Sigmoid colon (tissue), 6 donors: ENCODE measurements at regions not wholly inside any gene's neighbourhood (a gene's known extent, or its start where the extent isn't known, plus 50 kb on each side); places are given as distances from the start of the nearest gene placed in this dataset.

Experiments
- DNase-seq: peaks from one replicate; pipeline ENCODE4 v3.0.0-alpha.2; 2019
- H3K27ac ChIP-seq, 4 donors: fragments of 200-600 bp; sonication (generic); one replicate each; pipeline ENCODE4 v1.5.1; 2016 to 2019; ENCODE audit warnings: mild to moderate bottlenecking in 1 of 4
- H3K27me3 ChIP-seq, 3 donors: fragments of 200-600 bp; sonication (generic); one replicate each; pipeline ENCODE4 v1.5.1; 2019; ENCODE audit warnings: mild to moderate bottlenecking in 1 of 3
- H3K36me3 ChIP-seq, 4 donors: fragments of 200-600 bp; sonication (generic); one replicate each; pipeline ENCODE4 v1.5.1; 2016 to 2019
- H3K4me1 ChIP-seq, 4 donors: fragments of 200-600 bp; sonication (generic); one replicate each; pipeline ENCODE4 v1.5.1; 2017 to 2019
- H3K4me3 ChIP-seq, 4 donors: fragments of 200-600 bp; sonication (generic); one replicate each; pipeline ENCODE4 v1.5.1; 2017 to 2019; ENCODE audit warnings: mild to moderate bottlenecking in 2 of 4, moderate library complexity in 1 of 4
- H3K9me3 ChIP-seq, 4 donors: fragments of 200-600 bp in 3 of 4; sonication (generic) in 3 of 4; one replicate each; pipeline versions ENCODE4 v1.5.1 to v1.6.1; 2013 to 2019
- EP300 ChIP-seq, 4 donors: sonication (generic); formaldehyde crosslinking; IDR thresholded peaks; one replicate each; pipeline ENCODE4 v1.6.1; 2017; ENCODE audit warnings: antibody characterized with exemption in 4 of 4
- POLR2A ChIP-seq, 2 donors: fragments of 450-650 bp; IDR thresholded peaks; one replicate each; pipeline ENCODE4 v1.6.1; 2016; ENCODE audit warnings: antibody characterized with exemption in 2 of 2, mild to moderate bottlenecking in 2 of 2, moderate library complexity in 2 of 2
- POLR2AphosphoS5 ChIP-seq, 4 donors: sonication (generic); formaldehyde crosslinking; IDR thresholded peaks; one replicate each; pipeline ENCODE4 v1.6.1; 2017; ENCODE audit warnings: antibody characterized with exemption in 4 of 4
- WGBS, 2 donors: extraction: QIAGEN DNeasy Blood & Tissue Kit; methylation state at CpG; one replicate each; pipeline ENCODE4 v1.1.7; 2013; 5-methylcytosine and 5-hydroxymethylcytosine counted together
- intact Hi-C: fragments of 100-400 bp; cut with DNase I; formaldehyde crosslinking; loops from one replicate; pipeline ENCODE4 v1.15.1; 2023
- TF ChIP-seq, protein P1 (sequence below), 4 experiments: fragments of 450-650 bp in 3 of 4; fragments of 200-600 bp in 1 of 4; IDR thresholded peaks; one replicate each; pipeline ENCODE4 v1.5.1; 2016 to 2019; ENCODE audit warnings: antibody characterized with exemption in 4 of 4, mild to moderate bottlenecking in 3 of 4, moderate library complexity in 2 of 4
- donor health status: healthy with polysubstance abuse.
- donor health status: healthy.

DNA sequence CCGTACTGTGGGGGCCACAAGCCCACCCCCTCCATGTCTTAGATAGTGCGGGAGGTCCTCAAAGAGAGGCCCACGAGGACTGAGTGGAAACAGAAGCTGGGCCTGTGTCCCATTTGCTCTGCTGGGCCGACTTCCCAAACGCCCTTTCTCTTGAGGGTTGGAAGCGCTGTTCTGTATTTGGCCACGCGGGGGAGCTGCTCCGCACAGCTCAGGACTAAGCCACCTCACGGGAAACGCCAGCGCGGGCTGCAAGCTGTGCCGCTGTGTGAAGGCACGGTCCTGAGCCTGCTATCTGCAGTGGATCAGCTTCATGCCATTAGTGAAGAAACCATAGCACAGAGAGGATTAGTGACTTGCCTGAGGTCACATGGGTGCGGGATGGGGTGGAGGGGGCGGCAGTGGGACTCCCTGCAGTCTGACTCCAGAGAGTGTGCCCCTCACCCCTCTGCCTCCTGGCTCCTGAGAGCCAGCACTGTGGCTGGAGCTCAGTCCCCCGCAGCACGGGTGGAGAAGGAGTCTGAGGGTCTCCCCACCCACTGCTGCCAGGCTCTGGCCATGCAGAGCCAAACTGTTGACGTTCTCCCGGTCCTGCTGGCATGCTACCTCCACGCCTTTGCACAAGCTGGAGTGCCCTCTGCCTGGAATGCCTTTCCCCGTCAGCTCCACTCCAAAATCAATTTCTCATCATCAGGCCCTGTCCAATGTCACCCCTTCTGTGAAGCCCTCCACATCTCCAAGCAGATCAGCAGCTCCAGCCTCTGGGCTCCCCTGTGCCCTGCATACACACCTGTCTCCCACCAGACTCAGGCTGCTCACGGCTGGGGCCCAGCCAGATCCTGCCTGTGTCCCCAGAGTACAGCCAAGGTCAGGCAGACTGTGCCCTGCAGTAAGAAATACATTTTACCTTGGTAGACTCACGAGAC, 51.5 kb upstream of the LRRC32 start:
- Histone ChIP-seq H3K27ac (no peak overlapping the region), H3K9me3 (no peaks in the 10 kb centered on the region), H3K4me1 (peaks cover 0 to 9% (median 7%) of the 10 kb centered on the region in 4 donors), H3K36me3 (no peaks in the 10 kb centered on the region), H3K27me3 (peaks cover 0 to 9% (median 0%) of the 10 kb centered on the region in 3 donors), H3K4me3 (no peak overlapping the region)
- peak; percentile 90 for DNase-seq
- intact Hi-C loops: no loop called here
- 13 to 19% methylated on average over 25 of the region's 25 CpGs for WGBS, 2 donors
- TF ChIP-seq, protein P1, sequence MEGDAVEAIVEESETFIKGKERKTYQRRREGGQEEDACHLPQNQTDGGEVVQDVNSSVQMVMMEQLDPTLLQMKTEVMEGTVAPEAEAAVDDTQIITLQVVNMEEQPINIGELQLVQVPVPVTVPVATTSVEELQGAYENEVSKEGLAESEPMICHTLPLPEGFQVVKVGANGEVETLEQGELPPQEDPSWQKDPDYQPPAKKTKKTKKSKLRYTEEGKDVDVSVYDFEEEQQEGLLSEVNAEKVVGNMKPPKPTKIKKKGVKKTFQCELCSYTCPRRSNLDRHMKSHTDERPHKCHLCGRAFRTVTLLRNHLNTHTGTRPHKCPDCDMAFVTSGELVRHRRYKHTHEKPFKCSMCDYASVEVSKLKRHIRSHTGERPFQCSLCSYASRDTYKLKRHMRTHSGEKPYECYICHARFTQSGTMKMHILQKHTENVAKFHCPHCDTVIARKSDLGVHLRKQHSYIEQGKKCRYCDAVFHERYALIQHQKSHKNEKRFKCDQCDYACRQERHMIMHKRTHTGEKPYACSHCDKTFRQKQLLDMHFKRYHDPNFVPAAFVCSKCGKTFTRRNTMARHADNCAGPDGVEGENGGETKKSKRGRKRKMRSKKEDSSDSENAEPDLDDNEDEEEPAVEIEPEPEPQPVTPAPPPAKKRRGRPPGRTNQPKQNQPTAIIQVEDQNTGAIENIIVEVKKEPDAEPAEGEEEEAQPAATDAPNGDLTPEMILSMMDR (IDR thresholded peaks at IDR 0.05): peak; percentile 50 to 91 (median 63)
- no peak for TF ChIP-seq POLR2AphosphoS5 (IDR thresholded peaks at IDR 0.05)

DNA sequence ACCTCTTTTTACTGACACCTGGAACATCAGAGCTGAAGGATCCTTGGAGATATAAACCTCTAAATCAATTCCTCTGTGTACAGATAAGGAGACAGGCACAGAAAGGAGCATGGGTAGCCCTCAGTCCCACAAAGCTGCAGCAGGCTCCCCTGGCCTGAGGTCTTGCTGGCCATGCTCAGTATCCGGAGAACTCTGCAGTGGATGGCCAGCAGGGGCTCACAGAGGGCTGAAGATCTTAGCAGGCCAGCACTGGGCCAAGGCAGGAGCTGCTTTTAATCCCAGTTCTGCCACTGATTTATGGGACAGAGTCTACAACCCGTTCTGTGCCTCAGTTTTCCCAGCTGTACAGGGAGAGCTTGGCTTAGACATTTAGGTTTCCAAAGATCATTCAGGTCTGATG, 52.6 kb upstream of the LRRC32 start:
- H3K27ac ChIP-seq: no peak overlapping the region
- no peaks in the 10 kb centered on the region for H3K9me3 ChIP-seq
- WGBS, 2 donors: 68 to 74% methylated on average over 2 of the region's 2 CpGs
- H3K4me3 ChIP-seq: no peak overlapping the region
- H3K36me3 ChIP-seq: no peaks in the 10 kb centered on the region
- peaks cover 0 to 9% (median 0%) of the 10 kb centered on the region in 3 donors for H3K27me3 ChIP-seq
- peaks cover 0 to 9% (median 7%) of the 10 kb centered on the region in 4 donors for H3K4me1 ChIP-seq
- DNase-seq: peak; percentile 32
- intact Hi-C loops: no loop called here
- TF ChIP-seq POLR2A (IDR thresholded peaks at IDR 0.05): no peak
- TF ChIP-seq, protein P1 (IDR thresholded peaks at IDR 0.05): no peak
- TF ChIP-seq POLR2AphosphoS5 (IDR thresholded peaks at IDR 0.05): no peak
- no peak for TF ChIP-seq EP300 (IDR thresholded peaks at IDR 0.05)

- no peak for TF ChIP-seq POLR2AphosphoS5 (IDR thresholded peaks at IDR 0.05)
- TF ChIP-seq, protein P1 (IDR thresholded peaks at IDR 0.05): no peak
- TF ChIP-seq POLR2A (IDR thresholded peaks at IDR 0.05): no peak
- TF ChIP-seq EP300 (IDR thresholded peaks at IDR 0.05): no peak
- intact Hi-C loops: no loop called here
These were observed 53.0 kb upstream of the LRRC32 start for GRCh38 chr11:76723548-76723947.

GRCh38 chr11:76724171-76724768, 53.7 kb upstream of the LRRC32 start:
- no peak for TF ChIP-seq POLR2A (IDR thresholded peaks at IDR 0.05)
- TF ChIP-seq, protein P1 (IDR thresholded peaks at IDR 0.05): no peak
- TF ChIP-seq EP300 (IDR thresholded peaks at IDR 0.05): no peak
- no peak for TF ChIP-seq POLR2AphosphoS5 (IDR thresholded peaks at IDR 0.05)
- Histone ChIP-seq H3K27ac (no peak overlapping the region), H3K4me1 (peaks cover 0 to 9% (median 7%) of the 10 kb centered on the region in 4 donors), H3K4me3 (no peak overlapping the region), H3K27me3 (peaks cover 0 to 9% (median 0%) of the 10 kb centered on the region in 3 donors), H3K36me3 (no peaks in the 10 kb centered on the region), H3K9me3 (no peaks in the 10 kb centered on the region)
- DNase-seq: peak; percentile 18
- intact Hi-C loops: no loop called here
- WGBS, 2 donors: 47 to 69% methylated on average over 3 of the region's 3 CpGs

More at GRCh38 chr11:76723548-76723947, 53.0 kb upstream of the LRRC32 start:
- Histone ChIP-seq H3K4me3 (no peak overlapping the region), H3K9me3 (no peaks in the 10 kb centered on the region), H3K4me1 (peaks cover 0 to 9% (median 7%) of the 10 kb centered on the region in 4 donors), H3K36me3 (no peaks in the 10 kb centered on the region), H3K27ac (no peak overlapping the region), H3K27me3 (peaks cover 0 to 9% (median 0%) of the 10 kb centered on the region in 3 donors)
- peak; percentile 8 for DNase-seq
- WGBS, 2 donors: 61 to 62% methylated on average over 1 of the region's 1 CpG
